Stimulated activated CD8-positive, alpha-beta memory T cell treated with anti-CD3 and anti-CD28 coated beads, Interleukin-7, amount 100 ng/mL, for 24 hours (primary cell): ENCODE measurements at regions not wholly inside any gene's neighbourhood (a gene's known extent, or its start where the extent isn't known, plus 50 kb on each side); places are given as distances from the start of the nearest gene placed in this dataset.
"Not testable (repeated sequence)": the region's sequence is repeated elsewhere in the genome, so short reads cannot be mapped to it uniquely, and the experiment has no call there.

Source experiments
- DNase-seq: peaks from one replicate; pipeline ENCODE4 v3.0.0-alpha.2; 2020; ENCODE audit warnings: low read depth

DNA sequence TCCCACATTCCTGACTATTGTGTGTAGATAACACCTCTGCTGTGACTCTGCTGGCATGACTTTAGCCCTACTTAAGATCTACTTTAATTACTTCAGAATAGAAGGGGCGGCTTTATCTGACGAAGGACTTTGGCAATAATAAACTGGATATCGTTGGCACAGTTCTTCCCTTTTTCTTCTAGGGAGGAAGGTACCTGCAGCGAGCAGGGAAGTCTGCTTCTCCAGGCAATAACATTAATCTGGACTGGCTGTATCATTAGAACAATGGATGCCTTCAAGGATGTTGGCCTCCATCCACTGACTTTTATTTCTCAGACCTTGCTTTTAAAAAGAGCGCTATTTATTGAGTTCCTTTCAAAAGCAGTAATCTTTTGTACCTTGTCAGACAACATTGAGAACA is 172.6 kb upstream of the THSD7A start:
- DNase-seq = no peak

DNA sequence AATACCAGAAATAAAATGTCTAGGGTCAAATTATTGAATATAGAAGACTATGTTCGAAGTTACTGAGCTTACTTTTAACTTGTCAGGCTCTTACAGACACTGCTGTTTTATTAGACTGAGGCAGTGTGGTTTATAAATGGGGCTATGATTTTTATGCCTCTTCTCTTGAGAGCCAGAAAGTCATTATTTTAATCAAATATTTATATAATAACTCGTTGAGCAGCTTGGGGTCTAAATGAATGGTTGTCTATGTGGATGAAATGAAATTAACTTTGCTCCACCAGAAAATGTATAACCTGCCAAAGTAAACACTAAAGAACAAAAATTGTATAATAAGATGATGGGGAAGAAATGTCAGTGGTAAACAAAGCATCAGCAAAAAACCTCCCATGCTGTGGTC is 175.6 kb upstream of the THSD7A start:
- DNase-seq = no peak

DNA sequence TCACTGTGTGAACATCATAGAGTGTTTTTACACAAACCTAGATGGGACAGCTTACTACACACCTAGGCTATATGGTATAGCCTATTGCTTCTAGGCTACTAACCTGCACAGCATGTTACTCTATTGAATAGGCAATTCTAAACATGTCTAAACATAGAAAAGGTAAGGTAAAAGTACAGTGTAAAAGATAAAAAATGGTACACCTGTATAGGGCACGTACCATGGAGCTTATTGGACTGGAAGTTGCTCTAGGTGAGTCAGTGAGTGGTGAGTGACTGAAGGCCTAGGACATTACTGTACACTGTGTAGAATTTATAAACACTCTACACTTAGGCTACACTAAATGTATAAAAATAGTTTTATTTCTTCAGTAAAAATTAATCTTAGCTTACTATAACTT is 182.0 kb upstream of the THSD7A start:
- DNase-seq = no peak

DNA sequence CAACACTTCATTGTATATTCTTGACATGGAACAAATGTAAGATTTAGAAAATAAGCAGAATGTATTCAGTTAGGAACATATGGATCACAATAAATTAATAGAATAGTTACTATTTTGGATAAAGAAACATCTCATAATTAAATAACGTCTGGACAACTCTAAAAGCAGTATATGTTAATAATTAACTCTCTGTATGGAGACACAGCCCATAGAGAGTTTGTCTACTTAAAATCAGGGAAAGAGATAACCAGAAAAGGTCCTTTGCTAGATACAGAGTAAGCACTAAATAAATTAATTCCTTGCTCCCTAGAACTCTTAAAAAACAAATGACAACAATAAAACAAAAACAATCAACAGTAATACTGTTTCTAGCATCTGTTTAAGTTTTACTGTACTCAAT is 184.4 kb upstream of the THSD7A start:
- DNase-seq = no peak

DNA sequence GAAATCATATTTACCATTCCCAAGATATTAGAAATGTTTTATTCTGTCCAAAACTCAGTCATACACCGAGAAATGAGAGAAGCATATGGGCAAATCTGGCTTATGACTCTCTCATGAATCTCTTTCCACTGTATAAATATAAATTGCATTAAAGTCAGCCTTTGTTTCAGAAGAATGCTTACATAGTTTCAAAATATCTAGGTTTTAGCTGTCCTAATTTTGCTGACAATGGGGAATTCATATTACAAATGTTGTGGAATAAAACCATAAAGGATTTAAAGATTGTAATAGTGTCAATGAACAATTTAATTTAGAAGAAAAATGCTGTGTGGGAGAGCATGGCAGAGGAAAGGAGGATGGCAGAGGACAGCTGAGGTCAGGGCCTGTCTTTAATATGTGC is 185.0 kb upstream of the THSD7A start:
- no peak for DNase-seq

DNA sequence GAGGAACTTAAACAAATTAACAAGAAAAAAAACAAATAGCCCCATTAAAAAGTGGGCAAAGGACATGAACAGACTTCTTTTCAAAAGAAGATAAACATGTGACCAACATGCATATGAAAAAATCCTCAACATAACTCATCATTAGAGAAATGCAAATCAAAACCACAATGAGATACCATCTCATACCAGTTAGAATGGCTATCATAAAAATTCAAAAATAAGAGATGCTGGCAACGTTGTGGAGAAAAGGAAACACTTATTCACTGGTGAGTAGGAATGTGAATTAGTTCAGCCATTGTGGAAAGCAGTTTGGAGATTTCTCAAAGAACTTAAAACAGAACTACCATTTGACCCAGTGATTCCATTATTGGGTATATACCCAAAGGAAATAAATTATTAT is 189.1 kb upstream of the TMEM106B start:
- DNase-seq = not testable (repeated sequence)

DNA sequence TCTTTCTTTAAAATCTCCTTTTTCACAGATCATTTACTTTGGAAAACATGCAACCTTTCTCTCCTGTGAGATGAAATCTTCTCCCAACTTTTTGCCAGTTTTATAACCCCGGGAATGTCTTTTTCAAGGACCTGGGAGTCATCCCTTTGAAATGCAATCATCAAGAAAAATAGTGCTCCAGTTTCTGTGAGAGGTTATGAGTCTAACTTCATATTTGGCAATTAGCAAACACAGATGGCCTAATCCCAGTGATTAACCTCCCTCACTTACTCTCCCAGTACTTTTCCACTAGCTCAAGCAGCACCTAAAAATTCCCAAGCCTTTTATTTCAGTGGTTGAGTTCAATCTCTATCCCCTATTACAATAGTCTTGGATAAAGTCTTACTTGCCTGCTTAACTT is 185.8 kb upstream of the TMEM106B start:
- no peak for DNase-seq

DNA sequence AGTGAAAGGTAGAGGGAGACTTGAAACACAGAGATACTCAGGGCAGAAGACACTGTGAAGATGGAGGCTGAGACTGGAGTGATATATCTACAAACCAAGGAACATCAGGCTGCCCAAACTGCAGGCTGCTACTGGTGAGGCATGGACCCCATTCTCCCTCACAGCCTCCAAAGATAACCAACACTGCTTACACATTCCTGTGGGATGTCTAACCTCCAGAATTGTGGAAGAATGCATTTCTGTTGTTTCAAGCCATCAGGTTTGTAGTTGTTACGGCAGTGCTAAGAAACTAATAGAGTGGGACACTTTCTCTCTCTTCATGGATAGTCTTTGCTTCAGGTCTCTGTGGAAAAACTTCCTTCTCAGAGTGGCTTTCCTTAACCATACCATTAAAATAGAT is 182.6 kb upstream of the TMEM106B start:
- no peak for DNase-seq

DNA sequence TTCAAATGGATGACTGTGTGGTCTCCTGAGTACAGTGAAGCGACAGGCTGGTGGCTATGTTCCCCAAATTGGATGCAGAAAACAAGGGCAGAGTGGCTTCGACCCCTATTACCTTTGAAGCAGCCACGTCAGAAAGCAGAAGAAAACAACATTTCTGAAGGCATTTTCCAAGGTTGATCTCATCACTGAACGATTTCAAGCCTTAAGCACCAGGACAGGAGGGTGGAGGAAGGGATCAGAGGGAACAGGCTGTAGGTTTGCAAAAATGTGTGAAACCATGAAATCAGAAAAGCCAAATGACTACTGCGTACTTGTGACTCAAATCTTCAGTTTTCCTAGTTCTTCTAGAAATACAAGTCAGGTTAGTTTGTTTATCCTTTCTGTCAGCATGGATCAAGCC is 181.0 kb upstream of the TMEM106B start:
- no peak for DNase-seq

DNA sequence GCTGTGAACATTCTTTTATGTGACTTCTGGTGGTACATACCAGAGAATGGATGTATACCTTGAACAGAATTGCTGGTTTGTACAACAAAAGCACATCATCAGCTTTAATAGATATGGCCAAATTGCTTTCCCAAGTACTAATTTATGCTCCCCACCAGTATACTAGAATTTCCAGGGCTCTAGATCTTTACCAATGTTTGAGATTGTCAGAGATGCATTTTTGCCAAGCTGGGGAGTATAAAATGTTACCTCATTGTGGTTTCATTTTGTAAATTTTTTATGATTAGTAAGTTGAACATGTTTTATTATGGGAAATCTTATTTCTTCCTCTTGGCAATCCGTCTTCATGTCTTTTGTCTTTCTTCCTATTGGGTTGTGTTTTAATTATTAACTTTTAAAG is 179.9 kb upstream of the TMEM106B start:
- DNase-seq = no peak

DNA sequence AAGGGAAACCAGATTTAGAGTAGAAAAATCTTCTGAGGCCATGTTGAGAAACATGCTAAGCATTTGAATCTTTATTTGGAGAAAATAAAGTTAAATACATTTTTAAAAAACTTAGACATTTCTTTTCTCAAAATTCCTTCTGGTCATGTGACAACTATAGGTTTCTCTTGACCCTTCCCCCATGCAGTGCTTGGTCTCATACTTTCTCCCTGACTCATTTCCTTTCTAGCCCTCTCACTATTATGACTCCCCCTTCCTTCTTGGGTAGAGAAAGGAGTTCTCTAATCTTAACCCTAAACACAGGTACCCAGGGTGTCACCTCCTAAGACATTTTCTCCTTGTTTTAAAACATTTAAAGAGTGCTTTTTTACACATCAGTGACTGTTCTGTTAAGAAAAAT is 179.5 kb upstream of the TMEM106B start:
- DNase-seq = no peak

DNA sequence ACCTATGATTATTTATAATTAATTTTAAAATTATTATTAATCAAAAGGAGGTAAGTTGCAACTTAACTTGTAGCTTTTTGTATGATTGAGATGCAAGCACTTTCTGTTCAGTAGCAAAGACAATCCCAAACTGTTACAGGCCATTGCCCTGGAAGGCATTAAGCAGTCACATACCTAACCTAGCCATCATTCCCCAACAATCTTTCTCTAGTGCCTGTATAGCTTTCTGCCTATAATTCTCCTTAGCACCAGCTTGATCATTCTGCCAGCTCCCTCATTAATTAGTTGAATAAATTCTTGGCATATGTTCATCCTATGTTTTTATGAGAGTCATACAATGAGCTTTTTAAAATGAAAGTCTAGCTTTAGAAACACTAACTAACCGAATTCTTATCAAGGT is 178.9 kb upstream of the TMEM106B start:
- DNase-seq = no peak

DNA sequence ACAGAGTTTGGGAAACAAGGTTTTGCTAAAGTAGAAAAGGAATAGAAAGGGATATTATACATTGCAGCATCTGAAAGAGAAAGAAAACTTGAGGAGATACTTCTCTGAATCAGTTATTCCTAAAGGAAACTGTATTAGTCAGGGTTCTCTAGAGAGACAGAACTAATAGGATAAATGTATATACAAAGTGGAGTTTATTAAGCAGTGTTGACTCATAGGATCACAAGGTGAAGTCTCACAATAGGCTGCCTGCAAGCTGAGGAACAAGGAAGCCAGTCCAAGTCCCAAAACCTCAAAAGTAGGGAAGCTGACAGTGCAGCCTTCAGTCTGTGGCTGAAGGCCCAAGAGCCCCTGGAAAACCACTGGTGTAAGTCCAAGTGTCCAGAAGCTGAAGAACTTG is 167.6 kb upstream of the TMEM106B start:
- DNase-seq = not testable (repeated sequence)

DNA sequence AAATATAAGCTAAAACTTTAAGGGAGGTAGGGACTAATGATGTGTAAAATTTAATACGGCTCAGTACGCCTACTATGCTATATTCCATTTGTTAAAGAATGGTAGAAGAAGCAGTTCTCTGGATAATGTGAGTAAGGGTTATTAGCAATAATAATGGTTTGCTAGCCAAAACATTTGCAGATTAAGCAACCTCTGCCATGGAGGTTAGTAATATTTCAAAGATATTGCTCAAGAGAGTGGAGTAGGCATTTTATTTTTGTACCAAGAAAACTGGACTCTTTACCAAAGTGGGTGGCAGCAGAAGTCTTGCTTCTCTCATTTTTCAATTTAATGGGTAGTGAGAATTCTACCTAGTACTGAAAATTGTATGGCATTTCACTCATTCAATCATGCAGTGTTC is 158.9 kb upstream of the TMEM106B start:
- no peak for DNase-seq

DNA sequence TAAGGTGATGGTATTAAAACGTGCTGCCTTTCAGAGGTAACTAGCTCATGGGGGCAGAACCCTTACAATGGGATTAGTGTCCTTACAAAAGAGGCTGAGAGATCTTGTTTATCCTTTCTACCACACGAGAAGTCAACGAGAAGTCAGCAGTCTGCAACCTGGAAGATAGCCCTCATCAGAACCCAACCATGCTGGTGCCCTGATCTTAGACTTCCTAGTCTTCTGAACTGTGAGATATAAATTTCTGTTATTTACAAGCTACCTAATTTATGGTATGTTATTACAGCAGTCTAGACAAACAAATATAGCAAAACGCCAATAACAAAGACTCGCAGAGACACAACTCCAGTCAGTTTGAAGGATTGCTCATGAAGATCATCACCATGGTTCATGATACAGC is 157.5 kb upstream of the TMEM106B start:
- no peak for DNase-seq

DNA sequence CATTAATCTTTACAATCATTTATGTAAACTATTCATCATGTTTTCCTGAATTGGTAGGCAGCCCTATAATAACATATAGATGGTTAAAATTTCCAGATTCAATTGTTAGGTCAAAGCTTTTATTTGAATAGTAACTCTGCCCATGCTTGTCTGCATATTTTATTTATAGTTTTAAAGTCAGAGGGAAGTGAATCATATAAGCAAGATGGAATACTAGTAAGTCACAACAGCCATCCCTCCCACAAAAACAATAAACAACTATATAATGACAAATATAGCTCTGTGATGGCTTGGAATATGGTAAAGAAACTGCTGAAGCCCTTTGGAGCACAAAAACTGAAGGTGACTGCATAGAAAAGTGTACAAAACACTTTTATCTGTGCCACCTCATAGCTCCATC is 156.3 kb upstream of the TMEM106B start:
- DNase-seq = no peak

DNA sequence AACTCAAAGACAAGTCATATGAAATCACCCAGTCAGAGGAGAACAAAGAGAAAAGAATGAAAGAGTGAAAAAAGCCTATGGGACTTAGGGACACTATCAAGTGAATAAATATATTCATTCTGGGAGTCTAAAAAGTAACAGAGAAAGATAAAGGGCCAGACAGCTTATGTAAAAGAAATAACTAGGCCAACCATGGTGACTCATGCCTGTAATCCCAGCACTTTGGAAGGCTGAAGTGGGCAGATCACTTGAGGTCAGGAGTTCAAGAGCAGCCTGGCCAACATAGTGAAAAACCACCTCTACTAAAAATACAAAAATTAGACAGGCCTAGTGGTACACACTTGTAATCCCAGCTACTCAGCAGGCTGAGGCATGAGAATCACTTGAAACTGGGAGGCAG is 154.7 kb upstream of the TMEM106B start:
- no peak for DNase-seq

DNA sequence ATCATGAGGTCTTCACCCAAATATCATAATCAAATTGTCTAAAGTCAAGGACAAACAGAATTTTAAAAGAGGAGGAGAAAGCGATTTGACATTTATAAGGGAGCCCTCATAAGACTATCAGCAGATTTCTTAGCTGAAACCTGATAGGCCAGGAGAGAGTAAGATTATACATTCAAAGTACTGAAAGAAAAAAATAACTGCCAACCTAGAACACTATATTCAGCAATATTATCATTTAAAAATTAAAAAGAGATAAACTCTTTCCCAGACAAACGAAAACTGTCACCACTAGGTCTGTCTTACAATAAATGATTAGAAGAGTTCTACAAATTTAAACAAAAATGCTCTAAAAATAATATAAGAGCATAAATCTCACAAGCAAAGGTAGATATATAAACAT is 154.1 kb upstream of the TMEM106B start:
- DNase-seq = no peak

DNA sequence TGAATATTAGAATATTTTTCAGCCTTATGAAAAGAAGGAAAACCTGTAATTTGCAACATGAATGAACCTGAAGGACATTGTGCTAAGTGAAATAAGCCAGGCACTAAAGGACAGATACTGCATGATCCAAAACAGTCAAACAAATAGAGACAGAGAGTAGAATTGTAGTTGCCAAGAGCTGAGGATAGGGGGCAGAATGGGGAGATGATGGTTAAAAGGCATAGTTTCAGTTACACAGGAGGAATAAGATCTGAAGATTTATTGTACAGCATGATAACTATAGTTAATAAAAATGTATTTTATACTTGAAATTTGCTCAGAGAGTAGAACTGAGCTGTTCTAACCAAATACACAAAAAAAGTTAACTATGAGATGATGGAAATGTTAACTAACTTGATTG is 149.0 kb upstream of the TMEM106B start:
- DNase-seq = no peak

DNA sequence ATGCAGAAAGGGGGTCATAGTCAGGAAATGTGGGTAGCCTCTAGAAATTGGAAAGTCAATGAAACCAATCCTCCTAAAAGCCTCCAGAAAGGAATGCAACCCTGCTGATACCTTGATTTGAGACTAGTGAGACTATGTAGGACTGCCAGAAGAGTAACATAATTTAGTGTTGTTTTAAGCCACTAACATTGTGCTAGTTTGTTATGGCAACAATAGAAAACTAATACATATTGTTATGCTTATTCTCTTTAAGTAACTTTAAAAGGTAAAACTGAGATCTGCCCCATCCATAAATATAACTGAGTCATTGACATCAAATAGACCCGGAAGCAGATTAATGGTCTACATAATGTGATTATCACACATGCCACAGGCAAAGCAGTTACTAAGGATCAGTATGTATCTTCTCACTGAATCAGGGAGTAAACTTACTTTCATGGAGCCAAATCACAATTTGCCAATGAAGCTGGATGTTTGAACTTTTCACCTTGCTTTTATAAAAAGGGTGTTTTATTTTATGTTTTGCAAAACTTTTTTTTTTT is 146.4 kb upstream of the TMEM106B start:
- no peak for DNase-seq

DNA sequence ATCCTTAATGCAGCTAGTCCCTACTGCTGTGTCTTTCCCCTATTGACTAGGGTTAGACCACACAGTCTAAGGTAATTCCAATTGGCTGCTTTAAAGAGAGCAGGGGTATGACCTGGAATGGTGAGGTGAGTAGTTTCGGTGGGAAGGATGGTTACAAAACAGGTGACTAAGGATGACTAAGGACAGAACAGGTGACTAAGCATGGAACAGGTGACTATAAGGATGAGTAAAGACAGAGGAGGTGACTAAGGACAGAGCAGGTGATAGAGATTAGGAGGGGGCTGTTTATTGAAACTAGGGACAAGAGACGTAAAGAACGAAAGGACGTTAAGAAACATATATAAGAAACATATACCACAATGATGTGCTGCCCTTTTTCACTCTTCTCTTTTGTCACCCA is 145.1 kb upstream of the TMEM106B start:
- no peak for DNase-seq

DNA sequence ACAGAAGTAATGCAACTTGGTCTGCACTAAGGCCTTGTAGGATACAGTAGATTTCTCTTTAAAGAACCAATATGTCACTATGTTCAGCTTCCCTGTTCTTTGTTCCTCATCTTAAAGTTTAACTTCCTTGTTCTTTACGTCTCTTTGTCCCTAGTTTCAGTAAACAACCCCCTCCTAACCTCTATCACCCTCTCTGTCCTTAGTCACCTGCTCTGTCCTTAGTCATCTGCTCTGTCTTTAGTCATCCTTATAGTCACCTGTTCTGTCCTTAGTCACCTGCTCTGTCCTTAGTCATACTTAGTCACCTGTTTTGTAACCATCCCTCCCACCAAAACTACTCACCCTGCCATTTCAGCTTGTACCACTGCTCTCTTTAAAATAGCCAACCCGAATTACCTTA is 144.6 kb upstream of the TMEM106B start:
- DNase-seq = no peak

DNA sequence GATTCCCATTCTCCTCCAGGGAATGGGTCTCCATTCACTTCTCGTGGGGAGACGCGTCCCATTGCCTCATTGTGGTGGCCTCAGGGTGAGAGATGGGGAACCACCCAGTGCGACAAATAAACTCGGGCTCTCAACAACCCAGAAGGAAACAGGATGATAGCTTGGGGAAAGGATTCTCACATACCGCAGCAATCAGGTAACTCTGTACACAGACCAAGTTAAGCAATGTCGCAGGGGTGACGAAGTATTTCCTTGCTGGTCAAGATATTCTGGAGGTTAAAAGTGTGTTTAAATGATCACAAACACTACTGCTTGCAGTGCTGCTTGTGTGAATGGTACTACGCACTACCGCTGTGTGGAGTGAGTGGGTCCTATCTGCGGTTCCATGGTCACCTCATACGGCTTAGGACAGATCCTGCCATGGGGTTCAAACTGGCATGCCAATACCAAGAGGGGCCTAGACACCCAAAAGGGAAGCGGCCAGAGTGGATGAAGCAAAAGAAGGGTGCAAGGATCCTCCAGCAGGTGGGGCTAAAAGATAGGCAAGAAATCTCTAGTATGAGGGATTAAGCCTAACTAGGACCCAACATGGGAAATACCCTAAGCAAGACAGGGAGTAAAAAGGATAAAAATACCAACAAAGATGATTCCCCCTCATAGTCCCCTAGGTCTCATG is 143.8 kb upstream of the TMEM106B start:
- peak; percentile 9 for DNase-seq

DNA sequence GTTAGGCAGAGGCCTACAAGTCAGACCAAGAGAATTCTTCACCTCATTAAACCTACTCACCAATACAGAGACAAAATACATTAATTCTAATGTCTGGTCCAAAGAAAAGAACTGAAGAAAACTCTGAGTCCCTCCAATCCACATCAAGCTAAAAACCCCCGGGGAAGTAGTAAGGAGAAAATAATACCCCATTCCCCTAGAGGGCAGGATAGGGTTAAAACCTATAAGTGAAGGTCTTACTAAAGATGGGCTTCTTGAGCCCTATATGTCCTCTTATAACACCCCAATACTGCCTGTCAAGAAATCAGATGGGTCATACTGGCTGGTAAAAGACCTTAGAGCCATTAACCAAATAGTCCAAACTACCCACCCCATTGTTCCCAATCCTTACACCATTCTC is 141.3 kb upstream of the TMEM106B start:
- DNase-seq = no peak

DNA sequence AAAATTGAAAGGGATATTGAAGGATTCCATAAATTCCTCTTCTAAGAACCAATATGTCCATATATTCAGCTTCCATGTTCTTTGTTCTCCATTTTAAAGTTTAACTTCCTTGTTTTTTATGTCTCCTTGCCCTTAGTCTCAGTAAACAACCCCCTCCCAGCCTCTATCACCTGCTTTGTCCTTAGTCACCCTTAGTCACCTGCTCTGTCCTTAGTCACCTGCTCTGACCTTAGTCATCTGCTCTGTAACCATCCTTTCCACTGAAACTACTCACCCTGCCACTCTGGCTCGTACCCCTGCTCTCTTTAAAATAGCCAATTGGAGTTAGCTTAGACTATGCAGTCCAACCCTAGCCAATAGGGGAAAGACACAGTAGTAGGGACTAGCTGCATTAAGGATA is 136.2 kb upstream of the TMEM106B start:
- no peak for DNase-seq
